Esophagus squamous epithelium (tissue), 5 donors: ENCODE measurements at regions not wholly inside any gene's neighbourhood (a gene's known extent, or its start where the extent isn't known, plus 50 kb on each side); places are given as distances from the start of the nearest gene placed in this dataset.

Experiments used
- DNase-seq: peaks from one replicate; lab custom pipeline; 2025; lab: John Stamatoyannopoulos, UW
- H3K27ac ChIP-seq, 4 donors: fragments of 200-600 bp; sonication (generic); one replicate each; pipeline ENCODE4 v1.5.1; 2016 to 2019; ENCODE audit warnings: mild to moderate bottlenecking in 1 of 4
- H3K27me3 ChIP-seq, 4 donors: fragments of 200-600 bp; sonication (generic); 1 replicate in 3 of 4; 2 replicates in 1 of 4; pipeline versions ENCODE4 v1.5.1 to v1.6.0; 2017 to 2021; ENCODE audit warnings: antibody characterized with exemption in 1 of 4
- H3K36me3 ChIP-seq, 3 donors: fragments of 200-600 bp; sonication (generic); one replicate each; pipeline ENCODE4 v1.5.1; 2016 to 2019
- H3K4me1 ChIP-seq, 3 donors: fragments of 200-600 bp; sonication (generic); one replicate each; pipeline ENCODE4 v1.5.1; 2017 to 2019
- H3K4me3 ChIP-seq, 4 donors: fragments of 200-600 bp; sonication (generic); 1 replicate in 3 of 4; 2 replicates in 1 of 4; pipeline ENCODE4 v1.5.1; 2016 to 2019; ENCODE audit warnings: mild to moderate bottlenecking in 2 of 4, moderate library complexity in 1 of 4
- H3K9me3 ChIP-seq, 3 donors: fragments of 200-600 bp; sonication (generic); one replicate each; pipeline ENCODE4 v1.5.1; 2016 to 2019
- CTCF ChIP-seq, 6 experiments: fragments of 450-650 bp in 4 of 6; fragments of 200-600 bp in 2 of 6; sonication (generic) in 2 of 6; IDR thresholded peaks; one replicate each; pipeline ENCODE4 v1.5.1; 2016 to 2019; ENCODE audit warnings: antibody characterized with exemption in 6 of 6, mild to moderate bottlenecking in 4 of 6, moderate library complexity in 4 of 6
- POLR2A ChIP-seq, 4 donors: fragments of 450-650 bp; IDR thresholded peaks; one replicate each; pipeline ENCODE4 v1.6.1; 2017; ENCODE audit warnings: antibody characterized with exemption in 4 of 4, mild to moderate bottlenecking in 4 of 4, moderate library complexity in 3 of 4
- WGBS, 2 donors: methylation state at CpG; one replicate each; pipeline ENCODE4 v1.1.5; 2018; 5-methylcytosine and 5-hydroxymethylcytosine counted together
- intact Hi-C: fragments of 100-400 bp; cut with DNase I; formaldehyde crosslinking; loops from one replicate; pipeline ENCODE4 v1.15.0; 2022
- donor health status: DM: yes; HTN: yes; CAD: no.

- Histone ChIP-seq H3K27me3 (no peaks in the 10 kb centered on the region), H3K4me3 (no peak overlapping the region), H3K27ac (no peak overlapping the region), H3K4me1 (no peaks in the 10 kb centered on the region), H3K36me3 (no peaks in the 10 kb centered on the region), H3K9me3 (peaks cover 0 to 10% (median 0%) of the 10 kb centered on the region in 3 donors)
- DNase-seq, result no peak
- WGBS, 2 donors, result 46 to 51% methylated on average over 2 of the region's 2 CpGs
- intact Hi-C loops, result no loop called here
- TF ChIP-seq POLR2A (IDR thresholded peaks at IDR 0.05), result no peak
- TF ChIP-seq CTCF (IDR thresholded peaks at IDR 0.05), result no peak
These were observed 1191.7 kb upstream of the CDH6 start for GRCh38 chr5:30001826-30002225.

- intact Hi-C loops, result no loop called here
- H3K36me3 ChIP-seq, result no peaks in the 10 kb centered on the region
- DNase-seq, result no peak
These were observed 1193.3 kb upstream of the CDH6 start for GRCh38 chr5:30000231-30000630.

GRCh38 chr5:29995154-29995553 is 1198.3 kb upstream of the CDH6 start:
- Histone ChIP-seq H3K27ac (no peak overlapping the region), H3K27me3 (no peaks in the 10 kb centered on the region), H3K4me3 (no peak overlapping the region), H3K36me3 (no peaks in the 10 kb centered on the region), H3K9me3 (no peaks in the 10 kb centered on the region), H3K4me1 (no peaks in the 10 kb centered on the region)
- DNase-seq, result no peak
- intact Hi-C loops, result no loop called here
- no peak for TF ChIP-seq POLR2A (IDR thresholded peaks at IDR 0.05)
- TF ChIP-seq CTCF (IDR thresholded peaks at IDR 0.05), result no peak
- WGBS, 2 donors, result 85 to 100% methylated on average over 1 of the region's 1 CpG

More at GRCh38 chr5:30000231-30000630, 1193.3 kb upstream of the CDH6 start:
- Histone ChIP-seq H3K4me3 (no peak overlapping the region), H3K4me1 (no peaks in the 10 kb centered on the region), H3K9me3 (peaks cover 0 to 6% (median 0%) of the 10 kb centered on the region in 3 donors), H3K27ac (no peak overlapping the region), H3K27me3 (no peaks in the 10 kb centered on the region)
- TF ChIP-seq POLR2A (IDR thresholded peaks at IDR 0.05), result no peak
- no peak for TF ChIP-seq CTCF (IDR thresholded peaks at IDR 0.05)

- Histone ChIP-seq H3K4me1 (no peaks in the 10 kb centered on the region), H3K9me3 (no peaks in the 10 kb centered on the region), H3K27ac (no peak overlapping the region), H3K27me3 (no peaks in the 10 kb centered on the region), H3K4me3 (no peak overlapping the region), H3K36me3 (no peaks in the 10 kb centered on the region)
- no peak for DNase-seq
- 56 to 76% methylated on average over 2 of the region's 3 CpGs for WGBS, 2 donors
- TF ChIP-seq CTCF (IDR thresholded peaks at IDR 0.05), result no peak
- TF ChIP-seq POLR2A (IDR thresholded peaks at IDR 0.05), result no peak
- intact Hi-C loops, result no loop called here
These were observed 1199.0 kb upstream of the CDH6 start for GRCh38 chr5:29994519-29994918.

- TF ChIP-seq POLR2A (IDR thresholded peaks at IDR 0.05), result no peak
- no peak for TF ChIP-seq CTCF (IDR thresholded peaks at IDR 0.05)
- DNase-seq, result no peak
- Histone ChIP-seq H3K4me1 (no peaks in the 10 kb centered on the region), H3K27me3 (no peaks in the 10 kb centered on the region), H3K36me3 (no peaks in the 10 kb centered on the region), H3K4me3 (no peak overlapping the region), H3K27ac (no peak overlapping the region), H3K9me3 (no peaks in the 10 kb centered on the region)
- WGBS, 2 donors, result 76% methylated on average over 3 of the region's 3 CpGs
- intact Hi-C loops, result no loop called here
These were observed 1200.2 kb upstream of the CDH6 start for GRCh38 chr5:29993286-29993685.
